Loucy (cell line): ENCODE measurements at regions not wholly inside any gene's neighbourhood (a gene's known extent, or its start where the extent isn't known, plus 50 kb on each side); places are given as distances from the start of the nearest gene placed in this dataset.

Experiments used
- H2AFZ ChIP-seq: fragments of 200-600 bp; sonication (generic); 2 replicates; pipeline ENCODE4 v1.6.0; 2016; ENCODE audit warnings: antibody characterized with exemption, mild to moderate bottlenecking, low read length, moderate library complexity
- H3F3A ChIP-seq: fragments of 200-600 bp; 2 replicates; pipeline ENCODE4 v1.6.0; 2016; ENCODE audit warnings: antibody characterized with exemption, low read depth, mild to moderate bottlenecking
- H3K27me3 ChIP-seq: fragments of 200-600 bp; sonication (generic); 2 replicates; pipeline ENCODE4 v1.6.1; 2014; ENCODE audit warnings: low read length, mild to moderate bottlenecking; ENCODE audit not compliant: insufficient read depth, poor library complexity, severe bottlenecking
- H3K36me3 ChIP-seq: fragments of 200-600 bp; sonication (generic); 2 replicates; pipeline ENCODE4 v1.6.1; 2016; ENCODE audit warnings: low read length; ENCODE audit not compliant: insufficient read depth
- H3K4me1 ChIP-seq: fragments of 200-600 bp; sonication (generic); 2 replicates; pipeline ENCODE4 v1.5.1; 2014; ENCODE audit warnings: low read length, mild to moderate bottlenecking; ENCODE audit not compliant: insufficient read depth, poor library complexity, severe bottlenecking
- H3K4me2 ChIP-seq: fragments of 200-600 bp; sonication (generic); 2 replicates; pipeline ENCODE4 v1.6.0; 2014; ENCODE audit warnings: antibody characterized with exemption, low read length, low read depth, mild to moderate bottlenecking; ENCODE audit not compliant: poor library complexity, severe bottlenecking
- H3K4me3 ChIP-seq: fragments of 200-600 bp; sonication (generic); 2 replicates; pipeline ENCODE4 v1.5.1; 2014; ENCODE audit warnings: low read length, mild to moderate bottlenecking, mixed read lengths; ENCODE audit not compliant: poor library complexity, severe bottlenecking
- H3K79me2 ChIP-seq: fragments of 200-600 bp; sonication (generic); 2 replicates; pipeline ENCODE4 v1.6.1; 2014; ENCODE audit warnings: low read length; ENCODE audit not compliant: insufficient read depth
- H3K9ac ChIP-seq: fragments of 200-600 bp; sonication (generic); 2 replicates; pipeline ENCODE4 v1.6.0; 2014; ENCODE audit warnings: mild to moderate bottlenecking, low read depth, low read length, moderate library complexity; ENCODE audit not compliant: poor library complexity, severe bottlenecking
- H3K9me2 ChIP-seq: fragments of 200-600 bp; sonication (generic); replicated peaks from 2 replicates; pipeline ENCODE4 v1.6.1; 2016; ENCODE audit warnings: low read depth, low read length, mixed read lengths
- H3K9me3 ChIP-seq: fragments of 200-600 bp; sonication (generic); 2 replicates; pipeline ENCODE4 v1.6.1; 2014; ENCODE audit warnings: mild to moderate bottlenecking, antibody characterized with exemption, low read length, low read depth; ENCODE audit not compliant: insufficient read depth
- H4K20me1 ChIP-seq: fragments of 200-600 bp; sonication (generic); 2 replicates; pipeline ENCODE4 v1.6.0; 2014; ENCODE audit warnings: antibody characterized with exemption, low read length, mild to moderate bottlenecking; ENCODE audit not compliant: insufficient read depth, poor library complexity, severe bottlenecking
- EZH2phosphoT487 ChIP-seq: fragments of 200-600 bp; IDR thresholded peaks from 2 replicates; pipeline ENCODE4 v1.6.1; 2018; ENCODE audit warnings: antibody characterized with exemption, mild to moderate bottlenecking, moderate library complexity, borderline replicate concordance
- TF ChIP-seq, protein P1 (sequence below): fragments of 200-600 bp; sonication (generic); conservative IDR thresholded peaks from 2 replicates; pipeline ENCODE4 v1.5.1; 2014; ENCODE audit warnings: mild to moderate bottlenecking, antibody characterized with exemption, low read length

DNA sequence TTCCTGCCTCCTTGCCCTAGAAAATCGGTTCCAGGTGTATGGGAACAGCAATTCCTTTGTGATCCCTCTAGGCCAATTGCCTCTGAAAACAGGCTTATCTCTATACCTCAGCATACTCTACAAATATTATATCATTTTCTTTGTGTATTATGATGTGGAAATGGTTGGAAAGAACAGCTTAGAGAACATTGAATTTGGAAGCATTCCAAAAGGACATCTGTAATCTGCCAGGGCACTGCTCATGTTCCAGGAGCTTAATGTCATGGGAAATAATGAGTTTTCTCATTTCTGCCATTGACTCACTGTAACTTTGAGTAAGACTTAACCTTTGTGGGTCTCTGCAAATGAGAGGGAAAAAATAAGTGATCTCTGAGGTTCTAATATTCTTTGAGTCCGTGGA, 147.3 kb downstream of the UFM1 start:
- Histone ChIP-seq H3K4me1 (no peaks in the 10 kb centered on the region), H3K79me2 (no peaks in the 10 kb centered on the region), H3K9me3 (no peaks in the 10 kb centered on the region), H3K27me3 (no peaks in the 10 kb centered on the region), H3K36me3 (no peaks in the 10 kb centered on the region), H4K20me1 (no peaks in the 10 kb centered on the region), H3K4me2 (no peak overlapping the region), H3K4me3 (no peak overlapping the region), H3K9ac (no peak overlapping the region), H3K9me2 (no peaks in the 10 kb centered on the region), H3F3A (no peaks in the 10 kb centered on the region), H2AFZ (no peak overlapping the region)
- no peak for TF ChIP-seq EZH2phosphoT487
- TF ChIP-seq, protein P1, sequence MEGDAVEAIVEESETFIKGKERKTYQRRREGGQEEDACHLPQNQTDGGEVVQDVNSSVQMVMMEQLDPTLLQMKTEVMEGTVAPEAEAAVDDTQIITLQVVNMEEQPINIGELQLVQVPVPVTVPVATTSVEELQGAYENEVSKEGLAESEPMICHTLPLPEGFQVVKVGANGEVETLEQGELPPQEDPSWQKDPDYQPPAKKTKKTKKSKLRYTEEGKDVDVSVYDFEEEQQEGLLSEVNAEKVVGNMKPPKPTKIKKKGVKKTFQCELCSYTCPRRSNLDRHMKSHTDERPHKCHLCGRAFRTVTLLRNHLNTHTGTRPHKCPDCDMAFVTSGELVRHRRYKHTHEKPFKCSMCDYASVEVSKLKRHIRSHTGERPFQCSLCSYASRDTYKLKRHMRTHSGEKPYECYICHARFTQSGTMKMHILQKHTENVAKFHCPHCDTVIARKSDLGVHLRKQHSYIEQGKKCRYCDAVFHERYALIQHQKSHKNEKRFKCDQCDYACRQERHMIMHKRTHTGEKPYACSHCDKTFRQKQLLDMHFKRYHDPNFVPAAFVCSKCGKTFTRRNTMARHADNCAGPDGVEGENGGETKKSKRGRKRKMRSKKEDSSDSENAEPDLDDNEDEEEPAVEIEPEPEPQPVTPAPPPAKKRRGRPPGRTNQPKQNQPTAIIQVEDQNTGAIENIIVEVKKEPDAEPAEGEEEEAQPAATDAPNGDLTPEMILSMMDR, result no peak

DNA sequence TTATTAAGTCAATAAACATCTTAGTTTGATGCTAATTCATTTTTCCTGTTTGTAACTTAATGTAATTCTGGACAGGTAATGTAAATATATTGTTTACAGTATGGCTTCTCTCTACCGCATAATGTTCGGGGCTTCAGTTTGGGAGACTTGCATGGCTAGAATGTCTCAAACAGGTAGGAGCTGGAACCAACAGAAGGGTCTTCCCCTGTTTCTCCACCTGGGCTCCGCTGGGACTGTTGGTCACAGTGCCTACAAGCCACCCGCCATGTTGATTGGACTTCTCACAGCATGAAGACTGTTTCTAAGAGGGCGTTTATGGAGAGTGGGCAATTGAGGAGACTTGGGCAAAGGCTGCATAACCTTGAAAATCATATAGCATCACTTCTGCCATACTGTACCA, 148.6 kb downstream of the UFM1 start:
- Histone ChIP-seq H3F3A (no peaks in the 10 kb centered on the region), H3K79me2 (no peaks in the 10 kb centered on the region), H3K9me2 (no peaks in the 10 kb centered on the region), H4K20me1 (no peaks in the 10 kb centered on the region), H3K4me1 (no peaks in the 10 kb centered on the region), H3K4me3 (no peak overlapping the region), H3K9me3 (no peaks in the 10 kb centered on the region), H3K36me3 (no peaks in the 10 kb centered on the region), H3K9ac (no peak overlapping the region), H3K27me3 (no peaks in the 10 kb centered on the region), H2AFZ (no peak overlapping the region), H3K4me2 (no peak overlapping the region)
- TF ChIP-seq, protein P1, result no peak
- TF ChIP-seq EZH2phosphoT487, result no peak

GRCh38 chr13:38514575-38514974, 164.9 kb downstream of the UFM1 start:
- no peaks in the 10 kb centered on the region for H3K27me3 ChIP-seq
- TF ChIP-seq, protein P1, result no peak
- TF ChIP-seq EZH2phosphoT487, result no peak
- H3K4me1 ChIP-seq, result no peaks in the 10 kb centered on the region
- no peaks in the 10 kb centered on the region for H4K20me1 ChIP-seq
- no peaks in the 10 kb centered on the region for H3K36me3 ChIP-seq
- no peak overlapping the region for H2AFZ ChIP-seq
- no peak overlapping the region for H3K4me2 ChIP-seq
- no peaks in the 10 kb centered on the region for H3F3A ChIP-seq
- H3K9ac ChIP-seq, result no peak overlapping the region
- H3K79me2 ChIP-seq, result no peaks in the 10 kb centered on the region
- no peaks in the 10 kb centered on the region for H3K9me3 ChIP-seq
- no peak overlapping the region for H3K4me3 ChIP-seq
- H3K9me2 ChIP-seq, result no peaks in the 10 kb centered on the region
